Stomach (tissue), 4 donors: ENCODE measurements at regions not wholly inside any gene's neighbourhood (a gene's known extent, or its start where the extent isn't known, plus 50 kb on each side); places are given as distances from the start of the nearest gene placed in this dataset.

Experiments used
- CTCF ChIP-seq, 7 experiments: fragments of 450-650 bp in 4 of 7; fragments of 200-600 bp in 3 of 7; sonication (generic) in 3 of 7; IDR thresholded peaks; one replicate each; pipeline ENCODE4 v1.5.1; 2016 to 2019; ENCODE audit warnings: antibody characterized with exemption in 7 of 7, control low read depth in 2 of 7, mild to moderate bottlenecking in 1 of 7
- EP300 ChIP-seq: sonication (generic); formaldehyde crosslinking; IDR thresholded peaks from one replicate; pipeline ENCODE4 v1.6.1; 2017; ENCODE audit warnings: antibody characterized with exemption
- POLR2A ChIP-seq, 4 donors: fragments of 450-650 bp; IDR thresholded peaks; one replicate each; pipeline ENCODE4 v1.6.1; 2016; ENCODE audit warnings: antibody characterized with exemption in 4 of 4, control low read depth in 2 of 4, mild to moderate bottlenecking in 1 of 4, moderate library complexity in 1 of 4
- POLR2AphosphoS5 ChIP-seq, 3 donors: sonication (generic); formaldehyde crosslinking; IDR thresholded peaks; one replicate each; pipeline ENCODE4 v1.6.1; 2016; ENCODE audit warnings: antibody characterized with exemption in 3 of 3

DNA sequence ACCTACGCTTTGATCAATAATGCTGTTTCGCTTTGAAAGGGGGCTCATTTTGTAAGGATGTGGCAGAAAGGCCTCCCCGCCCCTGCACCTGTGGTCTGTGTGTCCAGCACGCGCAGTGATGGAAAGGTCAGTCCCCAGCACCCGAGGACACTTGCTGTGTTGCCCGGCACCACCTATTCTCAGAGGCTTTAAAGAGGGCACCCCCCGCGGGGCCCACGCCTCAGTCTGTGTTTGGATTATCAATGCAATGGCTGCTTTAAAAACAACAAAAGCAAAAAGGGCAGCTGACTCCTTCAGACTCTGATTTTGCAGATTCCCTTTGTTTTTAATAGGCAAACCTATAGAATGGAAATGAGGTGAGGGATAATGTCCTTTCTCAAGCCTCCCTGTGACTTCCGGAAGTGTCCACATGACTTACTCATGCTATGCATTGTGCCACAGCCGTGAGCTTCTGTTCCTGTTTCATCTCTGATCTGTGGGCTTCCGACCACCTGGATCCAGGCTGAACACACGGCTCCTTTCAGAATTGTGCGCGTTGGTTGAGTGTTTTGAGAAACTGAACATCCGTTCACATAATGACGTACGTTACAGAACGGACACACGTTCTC lies 416.2 kb downstream of the IRX2 start:
- TF ChIP-seq CTCF (IDR thresholded peaks at IDR 0.05) (no peak), POLR2AphosphoS5 (IDR thresholded peaks at IDR 0.05) (no peak), POLR2A (IDR thresholded peaks at IDR 0.05) (no peak), EP300 (no peak)
